VCaP (cell line): ENCODE measurements at regions not wholly inside any gene's neighbourhood (a gene's known extent, or its start where the extent isn't known, plus 50 kb on each side); places are given as distances from the start of the nearest gene placed in this dataset.
"Not testable (repeated sequence)": the region's sequence is repeated elsewhere in the genome, so short reads cannot be mapped to it uniquely, and the experiment has no call there.

Experiments used
- H3K27ac ChIP-seq: fragments of 450-650 bp; 2 replicates; pipeline ENCODE4 v1.5.1; 2017
- CTCF ChIP-seq: fragments of 450-650 bp; conservative IDR thresholded peaks from 2 replicates; pipeline ENCODE4 v1.5.1; 2017; ENCODE audit warnings: mild to moderate bottlenecking, moderate library complexity

DNA sequence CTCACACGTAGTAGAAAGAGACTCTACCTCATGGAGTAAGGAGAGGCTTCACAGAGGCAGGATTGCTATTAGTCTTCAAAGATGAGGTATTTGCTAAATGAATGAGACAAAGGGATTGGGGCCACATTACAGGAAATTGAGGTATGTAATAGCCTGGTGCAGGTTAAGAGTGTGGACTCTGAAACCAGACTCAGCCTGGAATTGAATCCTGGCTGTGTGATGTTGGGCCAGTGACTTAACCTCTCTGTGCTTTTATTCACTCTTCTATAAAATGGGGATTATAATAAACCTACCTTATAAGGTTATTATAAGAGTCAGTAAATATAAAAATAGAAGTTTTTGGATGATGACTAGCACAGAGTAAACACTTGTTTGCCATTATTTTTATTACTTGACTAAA is 64.7 kb upstream of the ATRNL1 start:
- peak overlapping the region; percentile 80; the same call in 1 of the 2 replicates for H3K27ac ChIP-seq
- no peak for TF ChIP-seq CTCF

GRCh38 chr10:115029452-115030375 is 63.5 kb upstream of the ATRNL1 start:
- no peak for TF ChIP-seq CTCF
- peak overlapping the region; percentile 80 for H3K27ac ChIP-seq

DNA sequence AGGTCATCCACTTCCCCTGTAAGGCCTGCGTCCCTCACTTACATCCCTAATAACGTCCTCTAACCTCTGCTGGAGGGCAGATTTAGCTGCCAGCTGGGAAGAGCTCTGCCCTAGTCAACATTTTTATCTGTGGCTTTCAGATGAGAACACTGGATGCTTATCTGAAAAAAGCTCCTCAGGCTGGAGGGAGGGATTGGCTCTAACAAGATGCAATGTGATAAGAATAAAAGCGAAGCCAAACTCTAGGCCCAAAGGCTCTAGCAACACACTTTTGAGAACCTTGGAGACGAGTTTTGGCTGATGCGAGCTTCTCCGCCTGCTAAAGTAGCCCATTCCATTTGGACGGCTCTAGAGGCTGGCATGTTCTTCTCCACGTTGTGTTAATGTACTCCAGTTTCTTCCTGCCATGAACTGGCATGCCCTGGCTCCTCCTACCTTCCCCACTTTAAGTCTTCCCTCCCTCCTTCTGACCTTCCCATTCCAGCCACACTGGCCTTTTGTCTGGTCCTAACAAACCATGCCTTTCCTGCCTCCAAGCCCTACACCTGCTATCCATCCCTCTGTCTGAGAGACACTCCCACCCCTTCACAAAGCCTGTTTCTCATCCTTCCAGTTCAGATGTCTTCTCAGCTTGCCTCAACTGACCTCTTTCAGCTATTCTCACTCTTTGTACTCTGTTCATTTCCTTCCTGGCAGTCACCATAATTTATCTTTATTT is 62.5 kb upstream of the ATRNL1 start:
- peak overlapping the region; percentile 80 for H3K27ac ChIP-seq
- TF ChIP-seq CTCF = no peak

GRCh38 chr10:115033898-115034297 is 59.3 kb upstream of the ATRNL1 start:
- no peak for TF ChIP-seq CTCF
- H3K27ac ChIP-seq = no peak overlapping the region

GRCh38 chr10:115039781-115040180 is 53.4 kb upstream of the ATRNL1 start:
- H3K27ac ChIP-seq = not testable (repeated sequence)
